NCI-H460 (cell line): ENCODE measurements at regions not wholly inside any gene's neighbourhood (a gene's known extent, or its start where the extent isn't known, plus 50 kb on each side); places are given as distances from the start of the nearest gene placed in this dataset.
"Not testable (repeated sequence)": the region's sequence is repeated elsewhere in the genome, so short reads cannot be mapped to it uniquely, and the experiment has no call there.

Experiments used
- DNase-seq: peaks from one replicate; pipeline ENCODE4 v3.0.0-alpha.2; 2016; ENCODE audit warnings: low read depth; ENCODE audit errors: extremely low read depth

GRCh38 chr6:134590004-134590403 lies 272.1 kb upstream of the SGK1 start:
- no peak for DNase-seq

GRCh38 chr6:134589512-134589911 lies 271.6 kb upstream of the SGK1 start:
- DNase-seq: peak; percentile 97

- DNase-seq: no peak
Measured at GRCh38 chr6:134588267-134588666, 270.4 kb upstream of the SGK1 start.

- DNase-seq: no peak
Measured at GRCh38 chr6:134585517-134585873, 267.6 kb upstream of the SGK1 start.

GRCh38 chr6:134584847-134585516 lies 267.1 kb upstream of the SGK1 start:
- no peak for DNase-seq

- no peak for DNase-seq
Measured at GRCh38 chr6:134577998-134578397, 260.1 kb upstream of the SGK1 start.

GRCh38 chr6:134575221-134575620 lies 257.3 kb upstream of the SGK1 start:
- DNase-seq: no peak

GRCh38 chr6:134574491-134574890 lies 256.6 kb upstream of the SGK1 start:
- DNase-seq: no peak

GRCh38 chr6:134569996-134570395 lies 252.1 kb upstream of the SGK1 start:
- not testable (repeated sequence) for DNase-seq

- no peak for DNase-seq
Measured at GRCh38 chr6:134564705-134565104, 246.8 kb upstream of the SGK1 start.

GRCh38 chr6:134560019-134560418 lies 242.1 kb upstream of the SGK1 start:
- DNase-seq: no peak

GRCh38 chr6:134557509-134557908 lies 239.6 kb upstream of the SGK1 start:
- no peak for DNase-seq

GRCh38 chr6:134555672-134556071 lies 237.8 kb upstream of the SGK1 start:
- DNase-seq: no peak

GRCh38 chr6:134553936-134554335 lies 236.0 kb upstream of the SGK1 start:
- DNase-seq: no peak

GRCh38 chr6:134551245-134551960 lies 233.5 kb upstream of the SGK1 start:
- DNase-seq: peak; percentile 54

GRCh38 chr6:134550604-134551003 lies 232.7 kb upstream of the SGK1 start:
- no peak for DNase-seq

- no peak for DNase-seq
Measured at GRCh38 chr6:134549854-134550253, 231.9 kb upstream of the SGK1 start.

- DNase-seq: no peak
Measured at GRCh38 chr6:134546962-134547645, 229.2 kb upstream of the SGK1 start.

- no peak for DNase-seq
Measured at GRCh38 chr6:134544737-134545136, 226.8 kb upstream of the SGK1 start.

GRCh38 chr6:134543128-134543527 lies 225.2 kb upstream of the SGK1 start:
- no peak for DNase-seq

- no peak for DNase-seq
Measured at GRCh38 chr6:134541001-134541400, 223.1 kb upstream of the SGK1 start.

GRCh38 chr6:134539865-134540323 lies 222.0 kb upstream of the SGK1 start:
- no peak for DNase-seq
